Stimulated activated CD8-positive, alpha-beta memory T cell treated with anti-CD3 and anti-CD28 coated beads, Interleukin-7, amount 100 ng/mL, for 48 hours (primary cell): ENCODE measurements at regions not wholly inside any gene's neighbourhood (a gene's known extent, or its start where the extent isn't known, plus 50 kb on each side); places are given as distances from the start of the nearest gene placed in this dataset.
"Not testable (repeated sequence)": the region's sequence is repeated elsewhere in the genome, so short reads cannot be mapped to it uniquely, and the experiment has no call there.

ENCODE experiments used
- DNase-seq, 2 donors: peaks; one replicate each; pipeline ENCODE4 v3.0.0-alpha.2; 2020; ENCODE audit warnings: low read depth in 1 of 2; ENCODE audit errors: extremely low read depth in 1 of 2

DNA sequence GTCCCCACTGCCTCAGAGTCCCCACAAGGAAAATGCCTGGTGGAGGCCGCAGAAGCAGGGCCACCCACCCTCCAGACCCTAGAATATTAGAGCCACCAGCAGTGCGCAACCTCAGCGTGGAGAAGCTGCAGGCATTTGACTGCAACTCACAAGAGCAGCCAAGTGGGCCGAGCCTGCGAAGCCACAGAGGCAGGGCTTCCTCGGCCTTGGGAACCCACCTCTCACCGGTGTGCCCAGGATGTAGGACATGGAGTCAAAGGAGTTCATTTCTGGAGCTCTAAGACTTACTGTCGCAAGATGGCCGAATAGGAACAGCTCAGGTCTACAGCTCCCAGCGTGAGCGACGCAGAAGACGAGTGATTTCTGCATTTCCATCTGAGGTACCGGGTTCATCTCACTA is 397.9 kb upstream of the PIK3R1 start:
- DNase-seq: no peak

DNA sequence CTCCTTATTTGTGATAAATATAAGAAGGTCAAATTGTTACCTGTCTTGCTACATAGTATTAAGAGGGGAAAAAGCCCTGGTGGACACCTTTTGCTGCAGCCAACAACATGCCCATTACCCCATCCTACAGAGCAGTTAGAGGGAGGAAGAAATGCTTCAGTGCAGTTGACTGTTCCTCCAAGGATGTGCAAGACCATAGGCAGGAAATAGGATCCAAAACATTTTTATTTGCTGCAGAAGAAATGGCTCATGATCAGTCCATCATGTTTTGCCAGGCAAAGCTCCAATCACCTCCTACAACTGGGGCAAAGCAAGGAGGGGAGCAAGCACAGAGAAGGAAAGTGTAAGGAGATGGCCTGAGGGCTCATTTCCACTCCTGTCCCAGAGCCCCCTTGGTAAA is 399.1 kb upstream of the PIK3R1 start:
- DNase-seq: no peak

- no peak for DNase-seq
Measured at GRCh38 chr5:67815455-67816391, 399.8 kb upstream of the PIK3R1 start.

GRCh38 chr5:67814569-67815311 is 400.8 kb upstream of the PIK3R1 start:
- no peak for DNase-seq

- DNase-seq: no peak
Measured at GRCh38 chr5:67813877-67814539, 401.5 kb upstream of the PIK3R1 start.

- no peak for DNase-seq
Measured at GRCh38 chr5:67809589-67809988, 406.0 kb upstream of the PIK3R1 start.

GRCh38 chr5:67808340-67808739 is 407.2 kb upstream of the PIK3R1 start:
- no peak for DNase-seq

DNA sequence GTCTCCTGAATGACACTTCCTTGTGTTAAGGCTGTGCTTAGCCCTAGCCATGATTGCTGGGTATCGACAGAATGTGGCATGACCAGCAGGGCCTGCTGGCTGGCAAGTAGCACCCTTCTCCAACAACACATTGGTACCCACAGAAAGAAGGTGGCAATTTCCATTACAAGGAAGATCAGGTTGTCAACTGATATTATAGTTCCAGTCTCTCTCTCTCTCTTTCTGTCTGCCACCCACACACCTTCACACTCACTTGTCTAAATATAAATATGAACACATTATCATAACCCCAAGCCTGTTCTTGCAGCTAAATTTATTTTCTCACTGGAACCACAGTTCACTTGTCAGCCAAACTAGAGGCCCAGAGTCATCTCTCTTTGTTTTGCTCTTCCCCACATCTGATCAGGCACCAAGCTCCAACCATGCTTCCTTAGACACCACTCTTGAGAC is 408.1 kb upstream of the PIK3R1 start:
- no peak for DNase-seq

DNA sequence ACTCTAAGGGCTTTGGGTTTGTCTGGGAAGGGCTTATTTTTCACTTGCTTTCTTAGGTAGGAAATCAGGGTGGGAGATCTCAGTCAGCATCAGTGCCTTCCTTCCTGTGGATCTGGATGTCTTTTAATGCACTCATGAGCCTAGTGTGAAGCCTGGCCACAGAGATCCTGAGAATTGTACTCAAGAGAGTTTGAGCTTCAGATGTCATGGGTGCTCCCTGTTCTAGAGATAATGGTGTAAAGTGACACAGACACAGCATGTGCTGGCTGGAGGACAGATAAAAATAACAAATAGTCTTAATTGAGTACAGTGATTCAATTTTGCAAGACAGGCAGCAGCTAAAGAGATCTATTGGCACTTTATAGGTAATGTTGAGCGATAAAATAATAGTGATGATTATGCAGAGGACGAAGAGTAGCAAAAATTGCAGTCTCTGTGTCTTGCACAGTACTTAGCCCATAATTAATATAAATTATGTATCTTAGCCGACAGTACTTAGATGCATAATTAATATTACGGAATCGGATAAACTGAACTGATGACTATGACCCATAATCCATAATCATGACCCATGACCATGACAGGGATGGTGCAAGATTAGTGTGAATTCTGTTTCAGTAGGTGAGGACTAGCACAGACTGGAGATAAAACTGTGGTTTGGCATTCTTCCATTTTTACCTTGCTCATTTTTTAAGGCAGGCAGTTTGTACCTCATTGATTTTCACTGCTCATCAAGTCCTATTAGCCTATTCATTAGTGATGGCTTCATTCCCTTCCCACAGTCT is 408.7 kb upstream of the PIK3R1 start:
- DNase-seq: no peak

DNA sequence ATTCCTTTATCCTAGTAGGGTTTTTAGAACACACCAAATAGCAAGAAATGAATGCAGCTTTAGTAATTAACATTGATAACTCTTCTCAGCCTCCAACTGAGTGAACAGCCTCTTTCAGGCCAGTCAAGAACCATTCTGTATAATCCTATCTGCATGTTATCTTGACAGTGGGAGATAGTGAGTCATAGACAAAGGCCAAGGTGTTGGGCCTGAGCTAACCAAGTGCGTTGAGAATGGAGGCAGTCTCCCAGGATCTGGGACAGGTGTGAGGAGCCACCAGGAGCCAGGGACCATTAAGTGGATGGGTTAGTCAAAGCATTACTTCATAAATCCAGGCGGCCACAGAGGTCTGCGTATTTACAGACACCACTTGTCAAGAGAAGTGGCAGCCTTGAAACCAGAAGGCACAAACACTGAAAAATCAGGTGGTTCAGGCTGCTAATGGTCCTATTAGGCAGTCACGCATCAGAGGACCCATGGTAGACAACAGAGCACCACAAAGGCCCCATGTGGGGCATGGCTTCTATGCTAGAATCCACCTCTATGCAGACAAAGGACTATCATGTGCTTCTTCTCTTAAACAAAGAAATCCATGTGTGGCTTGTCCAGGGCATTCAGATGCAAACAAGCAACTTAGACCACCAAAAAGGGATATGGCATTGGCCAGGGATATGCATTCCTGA is 409.7 kb upstream of the PIK3R1 start:
- no peak for DNase-seq

- DNase-seq: no peak
Measured at GRCh38 chr5:67802766-67803165, 412.8 kb upstream of the PIK3R1 start.

DNA sequence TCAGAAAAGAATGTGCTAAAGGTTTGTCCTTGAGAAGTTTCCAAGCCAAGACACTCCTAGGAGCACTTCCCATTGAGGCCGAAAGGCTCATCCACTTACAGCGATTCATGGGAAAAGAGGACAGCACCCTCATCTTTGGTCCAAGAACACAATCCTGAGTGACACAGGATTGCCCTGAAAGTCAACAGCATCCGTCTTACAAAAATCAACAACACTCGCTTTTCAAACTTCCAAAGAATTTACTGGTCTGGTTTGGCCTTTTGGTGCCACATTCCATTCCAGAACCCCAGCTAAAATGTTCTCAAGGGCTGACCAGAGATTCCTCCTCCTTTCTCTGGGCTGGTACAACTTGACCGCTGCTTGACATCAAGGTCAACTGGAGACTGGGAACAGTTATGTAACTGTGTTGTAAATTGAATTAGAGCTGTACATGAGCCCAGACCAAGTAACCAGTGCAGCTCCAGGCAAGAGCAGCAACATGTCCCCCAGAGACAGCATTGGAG is 415.8 kb upstream of the PIK3R1 start:
- no peak for DNase-seq

DNA sequence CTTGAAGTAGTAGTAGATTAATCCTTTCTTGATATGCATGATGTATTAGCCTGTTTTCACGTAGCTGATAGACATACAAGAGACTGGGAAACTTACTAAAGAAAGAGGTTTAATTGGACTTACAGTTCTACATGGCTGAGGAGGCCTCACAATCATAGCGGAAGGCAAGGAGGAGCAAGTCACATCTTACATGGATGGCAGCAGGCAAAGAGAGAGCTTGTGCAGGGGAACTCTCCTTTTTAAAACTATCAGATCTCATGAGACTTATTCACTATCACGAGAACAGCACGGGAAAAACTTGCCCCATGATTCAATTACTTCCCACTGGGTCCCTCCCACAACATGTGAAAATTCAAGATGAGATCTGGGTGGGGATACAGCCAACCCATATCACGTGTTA is 417.1 kb upstream of the PIK3R1 start:
- not testable (repeated sequence) for DNase-seq

- no peak for DNase-seq
Measured at GRCh38 chr5:67795781-67796477, 419.6 kb upstream of the PIK3R1 start.

GRCh38 chr5:67793966-67794365 is 421.6 kb upstream of the PIK3R1 start:
- DNase-seq: no peak

DNA sequence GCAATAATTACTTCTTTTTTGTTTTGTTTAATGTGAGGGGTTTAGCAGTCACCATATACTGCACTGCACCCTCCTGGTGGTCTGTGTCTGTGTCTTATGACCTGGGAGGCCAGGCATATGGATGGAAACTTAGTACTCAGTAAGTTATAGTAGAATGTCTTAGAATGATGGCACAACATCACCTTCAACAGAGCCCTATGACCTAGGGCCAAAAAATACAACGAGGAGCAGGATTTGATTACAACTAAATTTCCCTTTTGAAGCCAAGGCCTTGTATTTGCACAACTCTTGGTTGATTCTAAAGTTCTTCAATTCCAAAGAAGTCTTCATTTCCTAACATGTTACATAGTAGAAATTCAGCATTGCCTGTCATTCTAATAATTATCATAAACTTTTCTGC is 422.1 kb upstream of the PIK3R1 start:
- no peak for DNase-seq

DNA sequence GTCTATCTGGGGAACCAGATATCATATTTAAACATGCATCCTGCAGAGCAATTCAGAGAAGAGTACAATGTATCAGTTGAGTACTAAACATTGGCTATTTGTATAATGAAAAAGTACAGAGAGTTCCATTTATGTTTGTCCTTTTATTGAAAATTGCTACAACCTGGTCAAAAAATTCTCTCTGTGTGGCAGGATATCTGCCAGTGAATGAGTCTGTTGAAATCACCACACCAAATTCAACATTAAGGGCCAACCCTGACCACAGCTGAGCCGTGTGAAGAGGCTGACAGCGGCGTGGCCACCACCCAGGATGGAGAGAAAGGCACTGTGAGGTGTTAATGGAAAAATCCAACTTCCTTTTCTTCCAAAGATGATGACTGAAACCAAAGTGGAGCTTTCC is 422.7 kb upstream of the PIK3R1 start:
- DNase-seq: no peak

- no peak for DNase-seq
Measured at GRCh38 chr5:67790390-67790789, 425.2 kb upstream of the PIK3R1 start.

- not testable (repeated sequence) for DNase-seq
Measured at GRCh38 chr5:67779893-67780623, 435.5 kb upstream of the PIK3R1 start.
